ENCODE measurements at regions not wholly inside any gene's neighbourhood (a gene's known extent, or its start where the extent isn't known, plus 50 kb on each side); places are given as distances from the start of the nearest gene placed in this dataset.

DNA sequence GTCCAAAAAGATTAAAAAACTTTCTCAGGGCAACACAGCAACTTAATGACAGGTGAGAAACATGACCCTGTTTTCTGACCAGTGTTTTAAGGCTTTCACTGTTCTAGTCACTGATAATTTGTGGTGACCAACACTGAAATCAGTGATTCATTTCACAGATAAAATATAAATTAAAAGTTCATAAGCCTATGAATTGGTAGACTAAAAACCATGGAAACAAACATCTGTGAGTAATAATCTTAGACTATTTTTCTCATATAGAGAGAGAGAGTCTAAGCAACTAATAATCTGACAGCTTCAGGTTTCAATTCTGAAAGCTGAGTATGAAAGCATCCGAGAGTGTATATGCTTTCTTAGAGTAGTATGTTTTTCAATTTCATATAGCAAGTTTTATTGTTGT, 536.9 kb downstream of the ADGRL2 start:
- no peak for TF ChIP-seq EZH2 (IDR thresholded peaks at IDR 0.05)
- TF ChIP-seq POLR2AphosphoS5 (IDR thresholded peaks at IDR 0.05; ENCODE audit: borderline replicate concordance, low read depth, low read length): no peak

Measured in SK-N-MC (cell line).